Erythroblast (primary cell): ENCODE measurements at regions not wholly inside any gene's neighbourhood (a gene's known extent, or its start where the extent isn't known, plus 50 kb on each side); places are given as distances from the start of the nearest gene placed in this dataset.

Experiments used
- GATA1 ChIP-seq: IDR thresholded peaks from 2 replicates; pipeline ENCODE4 v1.6.1; 2011; ENCODE audit warnings: low read depth, mild to moderate bottlenecking, control low read depth, low read length, moderate library complexity
- POLR2A ChIP-seq: IDR thresholded peaks from 2 replicates; pipeline ENCODE4 v1.6.1; 2011; ENCODE audit warnings: mild to moderate bottlenecking, low read length

- TF ChIP-seq POLR2A (no peak), GATA1 (no peak)
Measured at GRCh38 chr1:101732261-101732660, 264.5 kb downstream of the OLFM3 start.
